22Rv1 (cell line): ENCODE measurements at regions not wholly inside any gene's neighbourhood (a gene's known extent, or its start where the extent isn't known, plus 50 kb on each side); places are given as distances from the start of the nearest gene placed in this dataset.
"Not testable (repeated sequence)": the region's sequence is repeated elsewhere in the genome, so short reads cannot be mapped to it uniquely, and the experiment has no call there.

Experiments
- H3K27ac ChIP-seq: fragments of 450-650 bp; 2 replicates; pipeline ENCODE4 v1.5.1; 2017
- CTCF ChIP-seq: fragments of 450-650 bp; IDR thresholded peaks from 2 replicates; pipeline ENCODE4 v1.5.1; 2017; ENCODE audit warnings: mild to moderate bottlenecking
- ZFX ChIP-seq: fragments of 450-650 bp; IDR thresholded peaks from 2 replicates; pipeline ENCODE4 v1.6.1; 2017; ENCODE audit warnings: antibody characterized with exemption, borderline replicate concordance

- no peak for TF ChIP-seq CTCF
- TF ChIP-seq ZFX = no peak
These were observed 58.8 kb upstream of the GOLGA8A start for GRCh38 chr15:34496207-34496995.

GRCh38 chr15:34495707-34496106, 58.1 kb upstream of the GOLGA8A start:
- H3K27ac ChIP-seq = not testable (repeated sequence)

More at GRCh38 chr15:34496207-34496995, 58.8 kb upstream of the GOLGA8A start:
- H3K27ac ChIP-seq = no peak overlapping the region

GRCh38 chr15:34494084-34494399, 56.4 kb upstream of the GOLGA8A start:
- H3K27ac ChIP-seq = no peak overlapping the region
- TF ChIP-seq CTCF (no peak), ZFX (no peak)

GRCh38 chr15:34493001-34493400, 55.4 kb upstream of the GOLGA8A start:
- no peak for TF ChIP-seq ZFX
- no peak for TF ChIP-seq CTCF

GRCh38 chr15:34491488-34491887, 53.9 kb upstream of the GOLGA8A start:
- H3K27ac ChIP-seq = not testable (repeated sequence)

More at GRCh38 chr15:34493001-34493400, 55.4 kb upstream of the GOLGA8A start:
- H3K27ac ChIP-seq = no peak overlapping the region

GRCh38 chr15:34490417-34491193, 53.0 kb upstream of the GOLGA8A start:
- TF ChIP-seq CTCF (no peak), ZFX (no peak)
- H3K27ac ChIP-seq = no peak overlapping the region

GRCh38 chr15:34488973-34489959, 51.7 kb upstream of the GOLGA8A start:
- TF ChIP-seq CTCF = peak; percentile 66
- H3K27ac ChIP-seq = peak overlapping the region; percentile 48
